ENCODE measurements at regions not wholly inside any gene's neighbourhood (a gene's known extent, or its start where the extent isn't known, plus 50 kb on each side); places are given as distances from the start of the nearest gene placed in this dataset.

DNA sequence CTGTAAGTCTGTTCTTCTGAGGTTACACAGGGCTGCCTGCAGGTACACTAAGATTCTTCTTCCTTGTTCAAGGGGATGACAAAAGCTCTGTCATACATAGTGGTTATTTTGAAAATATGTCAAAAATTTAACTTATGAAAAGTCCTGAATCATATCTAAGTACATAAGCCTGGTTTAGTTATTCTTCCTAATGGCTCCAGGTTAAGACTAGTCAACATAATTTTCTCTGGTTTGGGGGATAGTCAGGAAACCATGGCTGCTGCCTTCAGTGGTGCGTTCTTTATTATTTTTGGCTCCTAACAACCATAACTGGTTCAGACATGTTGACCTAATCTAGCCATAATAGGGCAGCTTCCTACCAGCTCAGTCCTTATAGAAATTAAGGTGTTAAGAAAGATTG is 257.4 kb upstream of the DDI1 start:
- no peak for TF ChIP-seq CREB1 (CRISPR knock-in tag; IDR thresholded peaks at IDR 0.05)
- no peak for TF ChIP-seq IRF2 (CRISPR knock-in tag; IDR thresholded peaks at IDR 0.05; ENCODE audit: borderline replicate concordance, low read depth)
- TF ChIP-seq NR1H2 (CRISPR knock-in tag; IDR thresholded peaks at IDR 0.05) = no peak
- TF ChIP-seq, protein P1, sequence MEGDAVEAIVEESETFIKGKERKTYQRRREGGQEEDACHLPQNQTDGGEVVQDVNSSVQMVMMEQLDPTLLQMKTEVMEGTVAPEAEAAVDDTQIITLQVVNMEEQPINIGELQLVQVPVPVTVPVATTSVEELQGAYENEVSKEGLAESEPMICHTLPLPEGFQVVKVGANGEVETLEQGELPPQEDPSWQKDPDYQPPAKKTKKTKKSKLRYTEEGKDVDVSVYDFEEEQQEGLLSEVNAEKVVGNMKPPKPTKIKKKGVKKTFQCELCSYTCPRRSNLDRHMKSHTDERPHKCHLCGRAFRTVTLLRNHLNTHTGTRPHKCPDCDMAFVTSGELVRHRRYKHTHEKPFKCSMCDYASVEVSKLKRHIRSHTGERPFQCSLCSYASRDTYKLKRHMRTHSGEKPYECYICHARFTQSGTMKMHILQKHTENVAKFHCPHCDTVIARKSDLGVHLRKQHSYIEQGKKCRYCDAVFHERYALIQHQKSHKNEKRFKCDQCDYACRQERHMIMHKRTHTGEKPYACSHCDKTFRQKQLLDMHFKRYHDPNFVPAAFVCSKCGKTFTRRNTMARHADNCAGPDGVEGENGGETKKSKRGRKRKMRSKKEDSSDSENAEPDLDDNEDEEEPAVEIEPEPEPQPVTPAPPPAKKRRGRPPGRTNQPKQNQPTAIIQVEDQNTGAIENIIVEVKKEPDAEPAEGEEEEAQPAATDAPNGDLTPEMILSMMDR (IDR thresholded peaks at IDR 0.05) = no peak
- TF ChIP-seq ESRRA (CRISPR knock-in tag; IDR thresholded peaks at IDR 0.05; ENCODE audit: borderline replicate concordance) = no peak
- TF ChIP-seq, protein P2, sequence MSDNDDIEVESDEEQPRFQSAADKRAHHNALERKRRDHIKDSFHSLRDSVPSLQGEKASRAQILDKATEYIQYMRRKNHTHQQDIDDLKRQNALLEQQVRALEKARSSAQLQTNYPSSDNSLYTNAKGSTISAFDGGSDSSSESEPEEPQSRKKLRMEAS (CRISPR knock-in tag; IDR thresholded peaks at IDR 0.05) = no peak
- no peak for TF ChIP-seq TEAD4 (CRISPR knock-in tag; IDR thresholded peaks at IDR 0.05)
- no peak for TF ChIP-seq ZBTB21 (CRISPR knock-in tag; IDR thresholded peaks at IDR 0.05; ENCODE audit: borderline replicate concordance)
- no peak for TF ChIP-seq SP1 (CRISPR knock-in tag; conservative IDR thresholded peaks at IDR 0.05)
- TF ChIP-seq ZNF396 (CRISPR knock-in tag; IDR thresholded peaks at IDR 0.05; ENCODE audit: borderline replicate concordance) = no peak
- TF ChIP-seq, protein P3, sequence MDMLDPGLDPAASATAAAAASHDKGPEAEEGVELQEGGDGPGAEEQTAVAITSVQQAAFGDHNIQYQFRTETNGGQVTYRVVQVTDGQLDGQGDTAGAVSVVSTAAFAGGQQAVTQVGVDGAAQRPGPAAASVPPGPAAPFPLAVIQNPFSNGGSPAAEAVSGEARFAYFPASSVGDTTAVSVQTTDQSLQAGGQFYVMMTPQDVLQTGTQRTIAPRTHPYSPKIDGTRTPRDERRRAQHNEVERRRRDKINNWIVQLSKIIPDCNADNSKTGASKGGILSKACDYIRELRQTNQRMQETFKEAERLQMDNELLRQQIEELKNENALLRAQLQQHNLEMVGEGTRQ (CRISPR knock-in tag; IDR thresholded peaks at IDR 0.05) = no peak
- no peak for TF ChIP-seq NR3C1 (CRISPR knock-in tag; conservative IDR thresholded peaks at IDR 0.05; ENCODE audit: low read depth)
- no peak for TF ChIP-seq E2F4 (CRISPR knock-in tag; IDR thresholded peaks at IDR 0.05; ENCODE audit: borderline replicate concordance, low read depth)
- no peak for TF ChIP-seq EMX1 (CRISPR knock-in tag; IDR thresholded peaks at IDR 0.05)
